Spleen (tissue), 11 donors: ENCODE measurements at regions not wholly inside any gene's neighbourhood (a gene's known extent, or its start where the extent isn't known, plus 50 kb on each side); places are given as distances from the start of the nearest gene placed in this dataset.

ENCODE experiments used
- DNase-seq: peaks from one replicate; pipeline ENCODE4 v3.0.0-alpha.2; 2020
- H3K27ac ChIP-seq, 8 donors: fragments of 200-600 bp; sonication (generic) in 7 of 8; 1 replicate in 4 of 8; 2 replicates in 4 of 8; pipeline versions ENCODE4 v1.5.0 to v1.8.0; 2016 to 2021; ENCODE audit warnings: inconsistent platforms in 4 of 8, mild to moderate bottlenecking in 4 of 8, moderate library complexity in 1 of 8
- H3K27me3 ChIP-seq, 7 donors: fragments of 200-600 bp; sonication (generic) in 6 of 7; replicated peaks in 1 of 7; 1 replicate in 4 of 7; 2 replicates in 3 of 7; pipeline versions ENCODE4 v1.5.0 to v1.8.0; 2016 to 2021; ENCODE audit warnings: inconsistent platforms in 3 of 7, mild to moderate bottlenecking in 1 of 7
- H3K36me3 ChIP-seq, 6 donors: fragments of 200-600 bp; sonication (generic) in 5 of 6; 1 replicate in 4 of 6; 2 replicates in 2 of 6; pipeline versions ENCODE4 v1.5.0 to v1.8.0; 2016 to 2021; ENCODE audit warnings: inconsistent platforms in 2 of 6
- H3K4me1 ChIP-seq, 6 donors: fragments of 200-600 bp; sonication (generic) in 5 of 6; 1 replicate in 3 of 6; 2 replicates in 3 of 6; pipeline versions ENCODE4 v1.5.0 to v1.8.0; 2016 to 2021; ENCODE audit warnings: inconsistent platforms in 3 of 6
- H3K4me3 ChIP-seq, 8 donors: fragments of 200-600 bp; sonication (generic) in 7 of 8; 1 replicate in 4 of 8; 2 replicates in 4 of 8; pipeline versions ENCODE4 v1.5.0 to v1.8.0; 2016 to 2021; ENCODE audit warnings: inconsistent platforms in 4 of 8, mild to moderate bottlenecking in 4 of 8, moderate library complexity in 2 of 8
- H3K9me3 ChIP-seq, 8 donors: fragments of 200-600 bp; sonication (generic) in 7 of 8; 1 replicate in 4 of 8; 2 replicates in 4 of 8; pipeline versions ENCODE4 v1.5.0 to v1.8.0; 2016 to 2021; ENCODE audit warnings: inconsistent platforms in 4 of 8
- POLR2A ChIP-seq, 3 donors: fragments of 450-650 bp; IDR thresholded peaks; one replicate each; pipeline ENCODE4 v1.5.1; 2017; ENCODE audit warnings: antibody characterized with exemption in 3 of 3, mild to moderate bottlenecking in 1 of 3
- POLR2AphosphoS5 ChIP-seq, 3 donors: sonication (generic); formaldehyde crosslinking; IDR thresholded peaks; one replicate each; pipeline ENCODE4 v1.5.1; 2017; ENCODE audit warnings: antibody characterized with exemption in 3 of 3
- WGBS, 5 donors: extraction: QIAGEN DNeasy Blood & Tissue Kit in 3 of 5; methylation state at CpG; one replicate each; pipeline versions ENCODE4 v1.1.5 to v1.1.7; 2013 to 2018; 5-methylcytosine and 5-hydroxymethylcytosine counted together
- intact Hi-C: fragments of 100-400 bp; cut with DNase I; formaldehyde crosslinking; loops from one replicate; pipeline ENCODE4 v1.15.0; 2023; ENCODE audit warnings: low total_unique reads
- TF ChIP-seq, protein P1 (sequence below), 11 experiments: fragments of 200-600 bp in 7 of 11; fragments of 450-650 bp in 4 of 11; sonication (generic) in 4 of 11; IDR thresholded peaks in 8 of 11; conservative IDR thresholded peaks in 3 of 11; 1 replicate in 7 of 11; 2 replicates in 4 of 11; pipeline versions ENCODE4 v1.4.0 to v1.8.0; 2016 to 2021; ENCODE audit warnings: antibody characterized with exemption in 11 of 11, inconsistent platforms in 4 of 11, mild to moderate bottlenecking in 1 of 11
- donor health status: healthy with polysubstance abuse.
- donor health status: DM: no; HTN: no; CAD: no; lungs with moderate emphysema.
- donor health status: DM: no; HTN: no; CAD: no.
- donor health status: Bipolar disorder and iron deficiency.
- donor health status: healthy.
- donor health status: DM: no; HTN: no; CAD: no.
- donor health status: DM: yes; HTN: yes; CAD: no.

DNA sequence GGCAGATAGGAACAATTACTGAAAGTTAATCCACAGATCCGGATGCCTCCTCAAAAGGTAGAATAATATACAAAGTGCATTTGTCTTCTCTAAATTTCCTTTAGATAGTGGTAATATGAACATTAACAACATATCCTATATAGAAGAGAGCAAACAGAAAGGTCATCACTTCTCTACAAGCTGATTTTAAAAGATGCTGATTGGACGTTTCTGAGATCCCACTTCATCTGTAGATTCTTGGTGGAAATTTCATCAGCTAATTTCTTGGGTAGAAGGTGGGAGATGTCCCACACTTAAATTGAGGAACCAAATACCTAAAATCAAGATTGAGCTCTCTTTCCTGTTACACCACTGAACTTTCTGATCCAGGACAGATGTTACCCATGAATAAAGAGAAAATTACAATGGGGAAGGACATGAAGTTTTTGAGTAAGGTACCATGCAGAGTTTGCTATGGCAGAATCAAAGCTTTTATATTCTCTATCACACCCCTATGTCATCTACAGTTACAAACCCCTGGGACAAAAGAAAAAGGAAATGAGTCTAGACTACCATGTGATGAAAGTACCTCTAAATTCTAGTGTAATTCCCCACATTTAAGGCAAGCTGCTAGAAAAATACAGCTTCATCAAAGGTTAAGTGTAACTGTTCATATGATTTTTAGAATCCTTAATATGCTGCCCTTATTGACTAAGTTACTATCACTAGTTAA, 189.2 kb upstream of the SETMAR start:
- no peak overlapping the region for H3K27ac ChIP-seq
- 57 to 67% (median 61%) methylated on average over 2 of the region's 2 CpGs for WGBS, 5 donors
- H3K4me1 ChIP-seq = no peaks in the 10 kb centered on the region
- H3K9me3 ChIP-seq = no peaks in the 10 kb centered on the region
- H3K27me3 ChIP-seq = no peaks in the 10 kb centered on the region
- H3K4me3 ChIP-seq = no peak overlapping the region
- intact Hi-C loops = no loop called here
- TF ChIP-seq POLR2A (IDR thresholded peaks at IDR 0.05) (no peak), POLR2AphosphoS5 (IDR thresholded peaks at IDR 0.05) (no peak)
- TF ChIP-seq, protein P1, sequence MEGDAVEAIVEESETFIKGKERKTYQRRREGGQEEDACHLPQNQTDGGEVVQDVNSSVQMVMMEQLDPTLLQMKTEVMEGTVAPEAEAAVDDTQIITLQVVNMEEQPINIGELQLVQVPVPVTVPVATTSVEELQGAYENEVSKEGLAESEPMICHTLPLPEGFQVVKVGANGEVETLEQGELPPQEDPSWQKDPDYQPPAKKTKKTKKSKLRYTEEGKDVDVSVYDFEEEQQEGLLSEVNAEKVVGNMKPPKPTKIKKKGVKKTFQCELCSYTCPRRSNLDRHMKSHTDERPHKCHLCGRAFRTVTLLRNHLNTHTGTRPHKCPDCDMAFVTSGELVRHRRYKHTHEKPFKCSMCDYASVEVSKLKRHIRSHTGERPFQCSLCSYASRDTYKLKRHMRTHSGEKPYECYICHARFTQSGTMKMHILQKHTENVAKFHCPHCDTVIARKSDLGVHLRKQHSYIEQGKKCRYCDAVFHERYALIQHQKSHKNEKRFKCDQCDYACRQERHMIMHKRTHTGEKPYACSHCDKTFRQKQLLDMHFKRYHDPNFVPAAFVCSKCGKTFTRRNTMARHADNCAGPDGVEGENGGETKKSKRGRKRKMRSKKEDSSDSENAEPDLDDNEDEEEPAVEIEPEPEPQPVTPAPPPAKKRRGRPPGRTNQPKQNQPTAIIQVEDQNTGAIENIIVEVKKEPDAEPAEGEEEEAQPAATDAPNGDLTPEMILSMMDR (IDR thresholded peaks at IDR 0.05 in 8 of 11, conservative IDR thresholded peaks at IDR 0.05 in 3 of 11) = no peak
- no peak for DNase-seq
- no peaks in the 10 kb centered on the region for H3K36me3 ChIP-seq

DNA sequence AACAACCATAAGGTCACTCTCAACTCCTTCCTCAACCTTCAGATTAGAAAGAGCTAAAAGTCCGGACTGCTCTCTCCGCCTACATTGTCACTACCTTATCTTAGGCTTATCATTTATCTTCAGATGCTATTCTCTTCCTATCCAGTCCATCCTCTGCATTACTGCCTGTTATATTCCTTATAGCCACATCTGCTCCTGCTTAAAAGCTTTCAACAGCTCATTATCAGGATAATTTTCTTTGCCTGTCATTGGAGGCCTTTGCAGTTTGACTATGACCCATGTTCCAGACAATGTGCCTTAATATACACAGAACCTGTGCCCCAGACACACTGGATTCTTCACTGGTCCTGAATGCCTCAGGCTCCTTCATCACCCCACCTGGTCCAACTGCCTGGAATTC, 184.1 kb upstream of the SETMAR start:
- no peaks in the 10 kb centered on the region for H3K9me3 ChIP-seq
- WGBS, 5 donors = 70 to 77% (median 75%) methylated on average over 2 of the region's 2 CpGs
- TF ChIP-seq POLR2AphosphoS5 (IDR thresholded peaks at IDR 0.05) (no peak), POLR2A (IDR thresholded peaks at IDR 0.05) (no peak)
- TF ChIP-seq, protein P1 (IDR thresholded peaks at IDR 0.05 in 8 of 11, conservative IDR thresholded peaks at IDR 0.05 in 3 of 11) = no peak
- no peaks in the 10 kb centered on the region for H3K4me1 ChIP-seq
- no peak overlapping the region for H3K27ac ChIP-seq
- intact Hi-C loops = no loop called here
- H3K27me3 ChIP-seq = no peaks in the 10 kb centered on the region
- no peak for DNase-seq
- H3K4me3 ChIP-seq = no peak overlapping the region
- no peaks in the 10 kb centered on the region for H3K36me3 ChIP-seq

DNA sequence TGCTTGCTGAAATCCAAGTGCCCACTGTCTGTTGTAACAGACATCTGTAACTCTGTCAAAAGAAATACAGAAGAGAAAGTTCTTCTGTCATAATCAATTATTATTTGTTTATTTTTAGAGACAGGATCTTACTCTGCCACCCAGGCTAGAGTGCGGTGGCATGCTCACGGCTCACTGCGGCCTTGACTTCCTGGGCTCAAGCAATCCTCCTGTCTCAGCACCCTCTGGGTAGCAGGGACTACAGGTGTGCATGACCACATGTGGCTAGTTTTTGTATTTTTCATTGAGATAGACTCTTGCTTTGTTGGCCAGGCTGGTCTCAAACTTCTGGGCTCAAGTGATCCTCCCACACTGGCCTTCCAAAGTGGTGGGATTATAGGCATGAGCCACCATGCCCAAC, 177.6 kb upstream of the SETMAR start:
- DNase-seq = no peak
- Histone ChIP-seq H3K4me1 (no peaks in the 10 kb centered on the region), H3K9me3 (peaks cover 0 to 22% (median 12%) of the 10 kb centered on the region in 8 donors), H3K4me3 (no peak overlapping the region), H3K27me3 (no peaks in the 10 kb centered on the region), H3K27ac (no peak overlapping the region), H3K36me3 (no peaks in the 10 kb centered on the region)
- WGBS, 5 donors = 84 to 94% (median 92%) methylated on average over 3 of the region's 3 CpGs
- intact Hi-C loops = no loop called here
- TF ChIP-seq POLR2A (IDR thresholded peaks at IDR 0.05) = no peak

DNA sequence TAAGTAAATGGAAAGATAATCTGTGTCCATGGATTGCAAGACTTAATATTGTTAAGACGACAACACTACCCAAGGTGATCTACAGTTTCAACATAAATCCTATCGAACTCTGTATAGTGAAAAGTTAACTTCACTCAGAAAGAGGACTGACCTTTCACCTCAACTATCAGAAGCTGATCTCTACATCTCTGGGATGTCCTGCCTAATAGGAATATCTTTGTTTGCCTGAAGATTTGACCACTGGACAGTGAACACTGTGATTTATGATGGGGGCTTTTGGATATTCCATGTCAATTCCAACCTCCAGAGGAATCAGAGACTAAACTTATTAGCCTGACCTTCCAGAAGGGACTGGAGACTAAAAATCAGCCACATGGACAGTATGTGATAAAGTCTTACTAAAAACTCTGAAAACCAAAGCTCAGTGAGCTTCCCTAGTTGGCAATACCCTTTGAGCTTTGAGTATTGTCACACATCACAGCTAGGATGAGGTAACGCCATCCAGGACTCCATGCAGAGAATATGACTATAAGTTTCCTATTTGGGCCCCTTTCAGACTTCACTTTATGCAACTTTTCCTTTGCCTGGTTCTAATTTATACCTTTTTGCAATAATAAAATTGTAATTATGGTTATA, 164.9 kb upstream of the SETMAR start:
- TF ChIP-seq, protein P1 (IDR thresholded peaks at IDR 0.05 in 8 of 11, conservative IDR thresholded peaks at IDR 0.05 in 3 of 11) = no peak
- no peak for TF ChIP-seq POLR2A (IDR thresholded peaks at IDR 0.05)
- no peak for TF ChIP-seq POLR2AphosphoS5 (IDR thresholded peaks at IDR 0.05)
- WGBS, 5 donors = 81 to 88% (median 88%) methylated on average over 3 of the region's 3 CpGs
- intact Hi-C loops = no loop called here
- Histone ChIP-seq H3K36me3 (no peaks in the 10 kb centered on the region), H3K27me3 (no peaks in the 10 kb centered on the region), H3K4me3 (no peak overlapping the region), H3K9me3 (peaks cover 0 to 6% (median 0%) of the 10 kb centered on the region in 8 donors), H3K27ac (no peak overlapping the region), H3K4me1 (no peaks in the 10 kb centered on the region)
- DNase-seq = no peak
